Keratinocyte (primary cell): ENCODE measurements at regions not wholly inside any gene's neighbourhood (a gene's known extent, or its start where the extent isn't known, plus 50 kb on each side); places are given as distances from the start of the nearest gene placed in this dataset.

ENCODE experiments used
- EZH2 ChIP-seq: IDR thresholded peaks from one replicate; pipeline ENCODE4 v1.6.1; 2012; ENCODE audit warnings: inconsistent platforms, mild to moderate bottlenecking, low read length, moderate library complexity
- TF ChIP-seq, protein P1 (sequence below), 3 experiments: IDR thresholded peaks in 1 of 3; conservative IDR thresholded peaks in 1 of 3; optimal IDR thresholded peaks in 1 of 3; 2 replicates in 2 of 3; 3 replicates in 1 of 3; pipeline versions ENCODE3 to v1.5.1; 2011; ENCODE audit warnings: low read length in 3 of 3, mild to moderate bottlenecking in 3 of 3, moderate library complexity in 2 of 3, control low read depth in 1 of 3, inconsistent platforms in 1 of 3; ENCODE audit not compliant: insufficient read depth in 2 of 3; ENCODE audit errors: extremely low read depth in 1 of 3

DNA sequence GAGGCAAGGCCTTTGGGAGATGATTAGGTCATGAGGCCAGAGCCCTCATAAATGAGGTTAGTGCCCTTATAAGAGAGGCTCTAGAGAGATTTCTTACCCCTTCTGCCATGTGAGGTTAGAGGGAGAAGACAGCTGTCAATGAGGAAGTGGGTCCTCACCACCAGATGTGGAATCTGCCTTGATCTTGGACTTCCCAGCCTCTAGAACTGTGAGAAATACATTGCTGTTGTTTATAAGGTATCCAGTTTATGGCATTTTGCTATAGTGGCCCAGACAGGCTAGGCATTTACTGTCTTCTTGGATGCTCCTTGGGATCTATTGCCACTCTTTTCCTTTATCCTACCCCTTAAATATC, 57.1 kb upstream of the CITED2 start:
- TF ChIP-seq, protein P1, sequence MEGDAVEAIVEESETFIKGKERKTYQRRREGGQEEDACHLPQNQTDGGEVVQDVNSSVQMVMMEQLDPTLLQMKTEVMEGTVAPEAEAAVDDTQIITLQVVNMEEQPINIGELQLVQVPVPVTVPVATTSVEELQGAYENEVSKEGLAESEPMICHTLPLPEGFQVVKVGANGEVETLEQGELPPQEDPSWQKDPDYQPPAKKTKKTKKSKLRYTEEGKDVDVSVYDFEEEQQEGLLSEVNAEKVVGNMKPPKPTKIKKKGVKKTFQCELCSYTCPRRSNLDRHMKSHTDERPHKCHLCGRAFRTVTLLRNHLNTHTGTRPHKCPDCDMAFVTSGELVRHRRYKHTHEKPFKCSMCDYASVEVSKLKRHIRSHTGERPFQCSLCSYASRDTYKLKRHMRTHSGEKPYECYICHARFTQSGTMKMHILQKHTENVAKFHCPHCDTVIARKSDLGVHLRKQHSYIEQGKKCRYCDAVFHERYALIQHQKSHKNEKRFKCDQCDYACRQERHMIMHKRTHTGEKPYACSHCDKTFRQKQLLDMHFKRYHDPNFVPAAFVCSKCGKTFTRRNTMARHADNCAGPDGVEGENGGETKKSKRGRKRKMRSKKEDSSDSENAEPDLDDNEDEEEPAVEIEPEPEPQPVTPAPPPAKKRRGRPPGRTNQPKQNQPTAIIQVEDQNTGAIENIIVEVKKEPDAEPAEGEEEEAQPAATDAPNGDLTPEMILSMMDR (optimal IDR thresholded peaks at IDR 0.05 in 1 of 3, IDR thresholded peaks at IDR 0.05 in 1 of 3, conservative IDR thresholded peaks at IDR 0.05 in 1 of 3; ENCODE audit: extremely low read depth in 1 of 3, insufficient read depth in 2 of 3, low read length in 3 of 3), result no peak
- no peak for TF ChIP-seq EZH2
